Lower lobe of right lung (tissue), 2 donors: ENCODE measurements at regions not wholly inside any gene's neighbourhood (a gene's known extent, or its start where the extent isn't known, plus 50 kb on each side); places are given as distances from the start of the nearest gene placed in this dataset.

ENCODE experiments used
- ATAC-seq, 2 donors: fragments of 200-7000 bp; cut with Tn5 transposase; one replicate each; pipeline ENCODE4 v1.9.1; 2020 to 2022; ENCODE audit warnings: mild to moderate bottlenecking in 2 of 2, moderate library complexity in 2 of 2
- DNase-seq: peaks from one replicate; pipeline ENCODE4 v3.0.0-alpha.2; 2020
- H3K27ac ChIP-seq: fragments of 200-600 bp; one replicate; pipeline ENCODE4 v1.8.0; 2022
- H3K27me3 ChIP-seq: fragments of 200-600 bp; one replicate; pipeline ENCODE4 v1.8.0; 2022; ENCODE audit warnings: low read depth
- H3K36me3 ChIP-seq: fragments of 200-600 bp; one replicate; pipeline ENCODE4 v1.8.0; 2022; ENCODE audit warnings: mild to moderate bottlenecking
- H3K4me1 ChIP-seq: fragments of 200-600 bp; one replicate; pipeline ENCODE4 v1.8.0; 2022
- H3K4me3 ChIP-seq: fragments of 200-600 bp; one replicate; pipeline ENCODE4 v1.8.0; 2022; ENCODE audit warnings: mild to moderate bottlenecking
- H3K9me3 ChIP-seq: fragments of 200-600 bp; one replicate; pipeline ENCODE4 v1.8.0; 2022
- intact Hi-C: fragments of 100-400 bp; cut with DNase I; formaldehyde crosslinking; loops from one replicate; pipeline ENCODE4 v1.11.0; 2022
- TF ChIP-seq, protein P1 (sequence below): fragments of 200-600 bp; IDR thresholded peaks from one replicate; pipeline ENCODE4 v1.8.0; 2022; ENCODE audit warnings: antibody characterized with exemption, mild to moderate bottlenecking
- donor health status: DM: no; HTN: yes; CAD: no; lungs with severe emphysema.

DNA sequence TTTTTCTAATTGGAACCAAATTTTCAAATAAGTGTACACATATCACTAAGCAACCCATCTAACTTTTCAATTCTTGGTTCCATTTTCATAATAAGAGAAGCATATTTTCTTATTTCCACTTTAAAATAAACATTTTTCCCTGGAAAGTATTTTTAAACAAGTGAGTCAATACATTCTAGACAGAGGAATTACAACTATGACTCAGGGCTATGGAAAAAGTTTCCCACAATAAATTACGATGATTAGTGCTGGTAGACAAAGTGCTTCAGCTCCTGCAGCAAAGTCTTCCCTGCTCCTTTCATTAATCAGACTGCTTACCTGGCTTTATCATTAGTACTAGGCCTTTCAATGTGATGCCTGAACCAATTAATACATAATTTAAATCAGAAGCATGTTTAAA is 322.5 kb downstream of the HACE1 start:
- TF ChIP-seq, protein P1, sequence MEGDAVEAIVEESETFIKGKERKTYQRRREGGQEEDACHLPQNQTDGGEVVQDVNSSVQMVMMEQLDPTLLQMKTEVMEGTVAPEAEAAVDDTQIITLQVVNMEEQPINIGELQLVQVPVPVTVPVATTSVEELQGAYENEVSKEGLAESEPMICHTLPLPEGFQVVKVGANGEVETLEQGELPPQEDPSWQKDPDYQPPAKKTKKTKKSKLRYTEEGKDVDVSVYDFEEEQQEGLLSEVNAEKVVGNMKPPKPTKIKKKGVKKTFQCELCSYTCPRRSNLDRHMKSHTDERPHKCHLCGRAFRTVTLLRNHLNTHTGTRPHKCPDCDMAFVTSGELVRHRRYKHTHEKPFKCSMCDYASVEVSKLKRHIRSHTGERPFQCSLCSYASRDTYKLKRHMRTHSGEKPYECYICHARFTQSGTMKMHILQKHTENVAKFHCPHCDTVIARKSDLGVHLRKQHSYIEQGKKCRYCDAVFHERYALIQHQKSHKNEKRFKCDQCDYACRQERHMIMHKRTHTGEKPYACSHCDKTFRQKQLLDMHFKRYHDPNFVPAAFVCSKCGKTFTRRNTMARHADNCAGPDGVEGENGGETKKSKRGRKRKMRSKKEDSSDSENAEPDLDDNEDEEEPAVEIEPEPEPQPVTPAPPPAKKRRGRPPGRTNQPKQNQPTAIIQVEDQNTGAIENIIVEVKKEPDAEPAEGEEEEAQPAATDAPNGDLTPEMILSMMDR, result no peak
- DNase-seq, result no peak
- no peak overlapping the region for H3K4me3 ChIP-seq
- no peaks in the 10 kb centered on the region for H3K36me3 ChIP-seq
- intact Hi-C loops, result no loop called here
- H3K9me3 ChIP-seq, result no peaks in the 10 kb centered on the region
- H3K4me1 ChIP-seq, result no peaks in the 10 kb centered on the region
- H3K27me3 ChIP-seq, result no peaks in the 10 kb centered on the region
- no peak for ATAC-seq
- no peak overlapping the region for H3K27ac ChIP-seq

DNA sequence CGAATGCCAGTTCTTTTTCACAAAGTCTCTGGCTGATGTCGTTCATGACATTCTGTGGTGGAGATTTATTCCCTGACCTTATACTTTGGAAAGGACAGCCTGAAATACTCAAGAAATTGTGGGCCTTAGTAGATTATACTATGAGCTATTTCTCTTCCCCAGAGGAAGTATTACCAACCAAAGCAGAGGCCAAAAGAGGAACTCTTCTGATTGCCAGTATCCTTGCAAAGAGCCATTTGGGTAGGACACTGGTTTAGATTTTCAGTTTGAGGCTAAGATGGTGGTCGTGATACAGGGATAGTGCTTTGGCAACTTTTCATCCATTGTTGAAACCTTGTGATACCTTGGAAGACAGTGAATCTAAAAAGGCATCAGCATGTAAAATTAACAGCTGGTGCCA is 327.3 kb downstream of the HACE1 start:
- no peak overlapping the region for H3K27ac ChIP-seq
- intact Hi-C loops, result loop anchor here (5.0 kb wide), 1 partner anchor 240 kb away; no protein-coding TSS in a partner anchor
- TF ChIP-seq, protein P1, result no peak
- H3K4me1 ChIP-seq, result no peaks in the 10 kb centered on the region
- H3K36me3 ChIP-seq, result no peaks in the 10 kb centered on the region
- no peaks in the 10 kb centered on the region for H3K9me3 ChIP-seq
- H3K27me3 ChIP-seq, result no peaks in the 10 kb centered on the region
- DNase-seq (no peak), ATAC-seq (no peak)
- no peak overlapping the region for H3K4me3 ChIP-seq

DNA sequence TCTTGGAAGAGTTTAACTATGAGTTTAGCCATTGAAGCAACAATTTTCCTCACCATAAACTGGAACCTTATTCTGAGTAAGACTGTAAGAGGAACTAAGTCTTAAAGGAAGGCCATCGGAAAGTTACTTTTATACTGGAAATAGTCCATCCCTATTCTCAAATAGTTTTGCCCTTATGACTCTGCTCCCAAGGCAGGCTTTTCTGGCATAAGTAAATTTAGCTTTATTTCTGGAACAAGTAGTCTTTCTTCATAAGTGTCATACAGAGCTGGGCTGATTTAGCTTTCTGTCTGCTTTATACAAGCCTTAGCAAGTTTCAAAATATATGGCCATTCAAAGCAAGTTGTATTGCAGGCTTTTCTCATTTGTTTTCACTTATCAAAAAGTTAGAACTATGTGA is 328.1 kb downstream of the HACE1 start:
- Histone ChIP-seq H3K4me3 (no peak overlapping the region), H3K9me3 (no peaks in the 10 kb centered on the region), H3K4me1 (no peaks in the 10 kb centered on the region), H3K27me3 (no peaks in the 10 kb centered on the region), H3K36me3 (no peaks in the 10 kb centered on the region), H3K27ac (no peak overlapping the region)
- TF ChIP-seq, protein P1, result no peak
- ATAC-seq, result no peak
- intact Hi-C loops, result loop anchor here (5.0 kb wide), 1 partner anchor 241 kb away; no protein-coding TSS in a partner anchor
- no peak for DNase-seq

DNA sequence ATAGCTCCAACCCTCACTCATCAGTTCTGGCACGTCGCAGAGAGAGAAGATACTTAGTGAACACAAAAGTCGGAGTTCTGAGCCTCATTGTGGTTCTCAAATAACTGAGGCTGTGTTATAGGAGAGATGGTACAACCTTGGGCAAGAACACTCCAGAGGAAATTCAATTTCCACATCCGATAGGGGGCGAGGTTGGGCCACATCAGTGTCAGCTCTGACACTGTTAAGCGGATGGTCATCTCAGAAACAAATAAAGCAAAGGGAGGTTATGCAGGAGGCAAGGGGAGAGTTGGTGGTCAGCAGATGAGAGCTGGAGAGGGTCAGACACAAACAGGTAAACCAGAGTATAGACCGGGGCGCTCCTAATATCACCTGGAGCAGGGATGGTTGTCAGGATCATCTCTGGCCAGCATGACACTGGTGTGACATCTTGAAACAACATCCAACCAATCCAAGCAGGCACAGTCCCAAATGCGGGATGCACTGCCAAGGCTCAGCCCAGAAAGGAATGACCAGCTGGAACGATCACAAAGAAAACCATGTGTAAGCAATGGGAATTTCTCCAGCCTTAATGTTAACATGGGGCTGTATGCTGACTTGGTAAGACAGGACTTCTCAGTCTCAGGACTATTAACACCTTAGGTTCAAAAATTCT is 331.8 kb downstream of the HACE1 start:
- intact Hi-C loops, result no loop called here
- no peak for DNase-seq
- Histone ChIP-seq H3K4me1 (peaks cover 9% of the 10 kb centered on the region), H3K27ac (no peak overlapping the region), H3K4me3 (no peak overlapping the region), H3K36me3 (no peaks in the 10 kb centered on the region), H3K27me3 (no peaks in the 10 kb centered on the region), H3K9me3 (no peaks in the 10 kb centered on the region)
- peak in 1 of 2 donors; percentile 50 for ATAC-seq
- TF ChIP-seq, protein P1, result peak; percentile 15

DNA sequence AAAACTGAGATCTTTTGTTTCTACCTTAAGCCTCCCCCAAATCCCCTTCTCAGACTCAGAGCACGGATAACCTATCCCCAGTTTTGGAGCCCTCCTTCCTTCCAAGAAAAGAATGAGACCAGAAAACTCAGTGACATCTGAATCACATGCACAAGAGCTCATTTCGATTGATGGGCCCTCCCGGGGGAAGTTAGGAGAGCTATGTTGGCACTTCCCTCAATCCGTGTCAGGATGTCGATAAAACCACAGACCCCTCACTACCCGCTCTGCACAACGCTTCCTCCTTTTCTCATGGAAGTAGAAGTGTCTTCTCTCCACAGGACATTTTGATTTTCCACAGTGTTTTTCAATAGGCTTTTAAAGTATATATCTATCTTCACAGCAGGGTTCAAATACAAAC is 332.4 kb downstream of the HACE1 start:
- TF ChIP-seq, protein P1, result no peak
- no peak for DNase-seq
- intact Hi-C loops, result no loop called here
- Histone ChIP-seq H3K4me3 (no peak overlapping the region), H3K9me3 (no peaks in the 10 kb centered on the region), H3K27ac (no peak overlapping the region), H3K27me3 (no peaks in the 10 kb centered on the region), H3K36me3 (no peaks in the 10 kb centered on the region), H3K4me1 (peaks cover 9% of the 10 kb centered on the region)
- ATAC-seq, result peak in 1 of 2 donors; percentile 32
